Esophagus squamous epithelium (tissue), 4 donors: ENCODE measurements at regions not wholly inside any gene's neighbourhood (a gene's known extent, or its start where the extent isn't known, plus 50 kb on each side); places are given as distances from the start of the nearest gene placed in this dataset.

Experiments used
- POLR2A ChIP-seq, 4 donors: fragments of 450-650 bp; IDR thresholded peaks; one replicate each; pipeline ENCODE4 v1.6.1; 2017; ENCODE audit warnings: antibody characterized with exemption in 4 of 4, mild to moderate bottlenecking in 4 of 4, moderate library complexity in 3 of 4
- TF ChIP-seq, protein P1 (sequence below), 6 experiments: fragments of 450-650 bp in 4 of 6; fragments of 200-600 bp in 2 of 6; sonication (generic) in 2 of 6; IDR thresholded peaks; one replicate each; pipeline ENCODE4 v1.5.1; 2016 to 2019; ENCODE audit warnings: antibody characterized with exemption in 6 of 6, mild to moderate bottlenecking in 4 of 6, moderate library complexity in 4 of 6

GRCh38 chr2:81266106-81266505 lies 961.6 kb upstream of the LRRTM1 start:
- TF ChIP-seq, protein P1, sequence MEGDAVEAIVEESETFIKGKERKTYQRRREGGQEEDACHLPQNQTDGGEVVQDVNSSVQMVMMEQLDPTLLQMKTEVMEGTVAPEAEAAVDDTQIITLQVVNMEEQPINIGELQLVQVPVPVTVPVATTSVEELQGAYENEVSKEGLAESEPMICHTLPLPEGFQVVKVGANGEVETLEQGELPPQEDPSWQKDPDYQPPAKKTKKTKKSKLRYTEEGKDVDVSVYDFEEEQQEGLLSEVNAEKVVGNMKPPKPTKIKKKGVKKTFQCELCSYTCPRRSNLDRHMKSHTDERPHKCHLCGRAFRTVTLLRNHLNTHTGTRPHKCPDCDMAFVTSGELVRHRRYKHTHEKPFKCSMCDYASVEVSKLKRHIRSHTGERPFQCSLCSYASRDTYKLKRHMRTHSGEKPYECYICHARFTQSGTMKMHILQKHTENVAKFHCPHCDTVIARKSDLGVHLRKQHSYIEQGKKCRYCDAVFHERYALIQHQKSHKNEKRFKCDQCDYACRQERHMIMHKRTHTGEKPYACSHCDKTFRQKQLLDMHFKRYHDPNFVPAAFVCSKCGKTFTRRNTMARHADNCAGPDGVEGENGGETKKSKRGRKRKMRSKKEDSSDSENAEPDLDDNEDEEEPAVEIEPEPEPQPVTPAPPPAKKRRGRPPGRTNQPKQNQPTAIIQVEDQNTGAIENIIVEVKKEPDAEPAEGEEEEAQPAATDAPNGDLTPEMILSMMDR (IDR thresholded peaks at IDR 0.05): no peak
- no peak for TF ChIP-seq POLR2A (IDR thresholded peaks at IDR 0.05)
